T-helper 17 cell (primary cell): ENCODE measurements at regions not wholly inside any gene's neighbourhood (a gene's known extent, or its start where the extent isn't known, plus 50 kb on each side); places are given as distances from the start of the nearest gene placed in this dataset.
"Not testable (repeated sequence)": the region's sequence is repeated elsewhere in the genome, so short reads cannot be mapped to it uniquely, and the experiment has no call there.

Source experiments
- ATAC-seq: fragments of 150-1000 bp; cut with Tn5 transposase; 2 replicates; pipeline ENCODE4 v1.10.0; 2021; ENCODE audit warnings: mild to moderate bottlenecking, moderate library complexity
- DNase-seq, 3 donors: peaks; one replicate each; pipeline versions ENCODE4 v3.0.0 to v3.0.0-alpha.2; 2020 to 2021
- H3K9me3 ChIP-seq: one replicate; pipeline ENCODE4 v1.7.0; 2013; ENCODE audit warnings: low read length, mild to moderate bottlenecking; ENCODE audit not compliant: control insufficient read depth, poor library complexity, severe bottlenecking
- H3K27ac Mint-ChIP-seq: one replicate; pipeline ENCODE4 v1.8.0; 2022; ENCODE audit warnings: mild to moderate bottlenecking, moderate library complexity, mixed read lengths
- H3K27me3 Mint-ChIP-seq: one replicate; pipeline ENCODE4 v1.8.0; 2022; ENCODE audit warnings: mixed read lengths
- H3K36me3 Mint-ChIP-seq: one replicate; pipeline ENCODE4 v1.8.0; 2022; ENCODE audit warnings: low read depth, mixed read lengths
- H3K4me1 Mint-ChIP-seq: one replicate; pipeline ENCODE4 v1.8.0; 2022; ENCODE audit warnings: mild to moderate bottlenecking, mixed read lengths
- H3K4me3 Mint-ChIP-seq: one replicate; pipeline ENCODE4 v1.8.0; 2022; ENCODE audit warnings: mild to moderate bottlenecking, moderate library complexity, mixed read lengths

- H3K9me3 ChIP-seq: no peaks in the 10 kb centered on the region
- Mint-ChIP-seq H3K4me3 (no peak overlapping the region), H3K27ac (no peak overlapping the region), H3K4me1 (no peaks in the 10 kb centered on the region), H3K36me3 (no peaks in the 10 kb centered on the region), H3K27me3 (no peaks in the 10 kb centered on the region)
- DNase-seq (no peak), ATAC-seq (no peak)
Observed at GRCh38 chr18:64765908-64766307, 617.0 kb upstream of the LINC00305 start.

DNA sequence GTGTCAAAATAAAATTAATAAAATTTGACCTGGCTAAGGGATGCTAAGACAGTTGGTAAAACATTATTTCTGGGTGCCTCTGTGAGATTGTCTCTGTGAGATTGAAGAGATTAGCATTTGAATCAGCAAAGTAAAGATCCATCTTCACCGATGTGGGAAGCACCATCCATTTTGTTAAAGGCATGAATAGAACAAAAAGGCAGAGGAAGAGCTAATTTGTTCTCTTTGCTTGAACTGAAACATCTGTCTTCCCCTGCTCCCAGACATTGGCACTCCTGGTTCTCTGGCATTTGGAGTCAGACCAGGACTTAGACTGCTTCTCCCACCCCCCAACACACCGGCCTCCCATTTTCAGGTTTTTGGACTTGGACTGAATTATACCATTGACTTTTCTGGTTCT lies 603.8 kb upstream of the LINC00305 start:
- Mint-ChIP-seq H3K27me3 (no peaks in the 10 kb centered on the region), H3K4me3 (no peak overlapping the region), H3K27ac (no peak overlapping the region), H3K4me1 (no peaks in the 10 kb centered on the region), H3K36me3 (no peaks in the 10 kb centered on the region)
- no peaks in the 10 kb centered on the region for H3K9me3 ChIP-seq
- ATAC-seq (no peak), DNase-seq (no peak)

- no peak for ATAC-seq
- H3K36me3 Mint-ChIP-seq: no peaks in the 10 kb centered on the region
- no peaks in the 10 kb centered on the region for H3K9me3 ChIP-seq
- DNase-seq: no peak
- H3K27ac Mint-ChIP-seq: no peak overlapping the region
- no peak overlapping the region for H3K4me3 Mint-ChIP-seq
- H3K4me1 Mint-ChIP-seq: no peaks in the 10 kb centered on the region
- no peaks in the 10 kb centered on the region for H3K27me3 Mint-ChIP-seq
Observed at GRCh38 chr18:64749884-64750283, 601.0 kb upstream of the LINC00305 start.

GRCh38 chr18:64747803-64748202 lies 598.9 kb upstream of the LINC00305 start:
- H3K27me3 Mint-ChIP-seq: no peaks in the 10 kb centered on the region
- DNase-seq (no peak), ATAC-seq (no peak)
- no peaks in the 10 kb centered on the region for H3K9me3 ChIP-seq
- no peak overlapping the region for H3K27ac Mint-ChIP-seq
- H3K4me1 Mint-ChIP-seq: no peaks in the 10 kb centered on the region
- no peaks in the 10 kb centered on the region for H3K36me3 Mint-ChIP-seq
- no peak overlapping the region for H3K4me3 Mint-ChIP-seq

- no peaks in the 10 kb centered on the region for H3K9me3 ChIP-seq
- DNase-seq: no peak
- no peaks in the 10 kb centered on the region for H3K27me3 Mint-ChIP-seq
- no peak for ATAC-seq
- no peaks in the 10 kb centered on the region for H3K36me3 Mint-ChIP-seq
- H3K4me1 Mint-ChIP-seq: no peaks in the 10 kb centered on the region
- no peak overlapping the region for H3K4me3 Mint-ChIP-seq
- no peak overlapping the region for H3K27ac Mint-ChIP-seq
Observed at GRCh38 chr18:64742898-64743297, 594.0 kb upstream of the LINC00305 start.

DNA sequence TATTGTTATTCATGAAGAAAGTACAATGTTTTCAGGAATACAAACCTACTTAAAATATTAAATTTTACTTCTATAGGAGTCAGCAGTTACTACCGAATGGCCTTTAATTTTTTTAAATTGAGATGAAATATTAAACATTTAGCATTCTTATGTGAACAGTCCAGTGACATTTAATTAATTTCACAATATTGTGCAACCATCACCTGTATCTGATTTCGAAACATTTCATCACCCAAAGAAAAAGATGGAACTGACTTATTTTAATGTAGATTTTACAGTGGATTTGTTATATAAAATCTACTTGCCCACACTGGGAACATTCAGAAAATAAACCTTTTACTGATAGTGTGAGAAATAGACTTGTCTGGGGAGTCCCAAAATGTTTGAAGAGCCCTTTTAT lies 585.2 kb upstream of the LINC00305 start:
- no peaks in the 10 kb centered on the region for H3K9me3 ChIP-seq
- ATAC-seq: no peak
- Mint-ChIP-seq H3K4me3 (no peak overlapping the region), H3K36me3 (no peaks in the 10 kb centered on the region), H3K27ac (no peak overlapping the region), H3K27me3 (no peaks in the 10 kb centered on the region), H3K4me1 (no peaks in the 10 kb centered on the region)
- DNase-seq: no peak

DNA sequence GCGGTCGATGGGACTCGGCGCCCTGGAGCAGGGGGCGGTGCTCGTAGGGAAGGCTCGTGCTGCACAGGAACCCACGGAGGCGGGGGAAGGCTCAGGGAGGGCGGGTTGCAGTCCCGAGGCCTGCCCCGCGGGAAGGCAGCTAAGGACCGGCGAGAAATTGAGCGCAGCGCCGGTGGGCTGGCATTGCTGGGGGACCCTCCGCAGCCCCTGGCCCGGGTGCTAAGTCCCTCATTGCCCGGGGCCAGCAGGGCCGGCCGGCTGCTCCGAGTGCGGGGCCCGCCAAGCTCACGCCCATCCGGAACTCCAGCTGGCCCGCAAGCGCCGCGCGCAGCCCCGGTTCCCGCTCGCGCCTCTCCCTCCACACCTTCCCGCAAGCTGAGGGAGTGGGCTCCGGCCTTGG lies 576.8 kb upstream of the LINC00305 start:
- not testable (repeated sequence) for H3K27me3 Mint-ChIP-seq, H3K9me3 ChIP-seq, H3K36me3 Mint-ChIP-seq, H3K4me1 Mint-ChIP-seq, H3K27ac Mint-ChIP-seq, DNase-seq, ATAC-seq
- peak overlapping the region; percentile 21 for H3K4me3 Mint-ChIP-seq

- Mint-ChIP-seq H3K4me1 (no peaks in the 10 kb centered on the region), H3K27ac (no peak overlapping the region), H3K36me3 (no peaks in the 10 kb centered on the region), H3K27me3 (no peaks in the 10 kb centered on the region), H3K4me3 (no peak overlapping the region)
- no peak for DNase-seq
- no peak for ATAC-seq
- peaks cover 2% of the 10 kb centered on the region for H3K9me3 ChIP-seq
Observed at GRCh38 chr18:64720781-64721464, 572.0 kb upstream of the LINC00305 start.

DNA sequence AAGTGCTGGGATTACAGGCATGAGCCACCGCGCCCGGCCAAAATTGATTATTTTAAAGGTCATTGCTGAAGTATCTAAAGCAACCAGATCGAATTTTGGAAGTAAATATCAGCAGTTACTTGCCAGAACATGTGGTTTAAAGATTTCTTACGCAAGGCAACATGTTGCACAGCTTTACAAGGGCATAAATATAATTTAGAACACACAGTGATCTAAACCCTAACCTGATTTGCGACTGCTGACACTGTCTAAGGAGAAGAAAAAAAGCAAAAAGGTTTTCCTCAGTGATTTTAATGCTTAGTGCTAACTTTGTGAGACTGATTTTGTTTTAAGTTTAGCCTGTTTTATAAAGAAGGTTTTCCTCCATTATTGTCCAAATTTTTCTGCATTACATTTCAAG lies 569.9 kb upstream of the LINC00305 start:
- H3K27me3 Mint-ChIP-seq: no peaks in the 10 kb centered on the region
- no peak overlapping the region for H3K4me3 Mint-ChIP-seq
- ATAC-seq (no peak), DNase-seq (no peak)
- H3K27ac Mint-ChIP-seq: no peak overlapping the region
- H3K4me1 Mint-ChIP-seq: no peaks in the 10 kb centered on the region
- H3K9me3 ChIP-seq: peaks cover 2% of the 10 kb centered on the region
- H3K36me3 Mint-ChIP-seq: no peaks in the 10 kb centered on the region

GRCh38 chr18:64717026-64717425 lies 568.1 kb upstream of the LINC00305 start:
- no peaks in the 10 kb centered on the region for H3K36me3 Mint-ChIP-seq
- H3K27me3 Mint-ChIP-seq: no peaks in the 10 kb centered on the region
- ATAC-seq (no peak), DNase-seq (no peak)
- H3K4me1 Mint-ChIP-seq: no peaks in the 10 kb centered on the region
- no peak overlapping the region for H3K4me3 Mint-ChIP-seq
- H3K27ac Mint-ChIP-seq: no peak overlapping the region
- H3K9me3 ChIP-seq: peaks cover 2% of the 10 kb centered on the region

GRCh38 chr18:64714086-64714485 lies 565.2 kb upstream of the LINC00305 start:
- H3K9me3 ChIP-seq: no peaks in the 10 kb centered on the region
- H3K27ac Mint-ChIP-seq: no peak overlapping the region
- no peaks in the 10 kb centered on the region for H3K36me3 Mint-ChIP-seq
- no peaks in the 10 kb centered on the region for H3K4me1 Mint-ChIP-seq
- no peaks in the 10 kb centered on the region for H3K27me3 Mint-ChIP-seq
- ATAC-seq (no peak), DNase-seq (no peak)
- H3K4me3 Mint-ChIP-seq: no peak overlapping the region

DNA sequence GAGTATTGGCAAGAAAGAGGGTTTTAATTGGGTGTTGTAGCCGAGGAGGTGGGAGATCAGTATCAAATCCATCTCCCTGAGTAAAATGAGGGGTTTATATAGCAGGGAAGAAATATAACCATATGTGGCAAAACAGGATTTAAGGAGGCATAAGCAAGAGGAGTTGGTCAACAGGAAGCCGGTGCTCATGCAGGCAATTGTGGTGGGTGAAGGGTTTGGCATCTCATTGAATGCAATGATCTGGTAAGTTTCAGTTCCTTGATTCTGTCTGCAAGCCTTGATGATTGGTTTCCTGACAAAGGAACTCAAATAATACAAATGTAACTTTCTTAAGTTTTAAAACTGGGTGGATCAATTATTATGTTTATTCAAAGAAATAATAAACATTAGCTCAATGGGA lies 564.4 kb upstream of the LINC00305 start:
- Mint-ChIP-seq H3K27ac (no peak overlapping the region), H3K36me3 (no peaks in the 10 kb centered on the region), H3K4me3 (no peak overlapping the region), H3K4me1 (no peaks in the 10 kb centered on the region), H3K27me3 (no peaks in the 10 kb centered on the region)
- ATAC-seq (no peak), DNase-seq (no peak)
- no peaks in the 10 kb centered on the region for H3K9me3 ChIP-seq

- no peak for ATAC-seq
Observed at GRCh38 chr18:64712035-64712434, 563.1 kb upstream of the LINC00305 start.

DNA sequence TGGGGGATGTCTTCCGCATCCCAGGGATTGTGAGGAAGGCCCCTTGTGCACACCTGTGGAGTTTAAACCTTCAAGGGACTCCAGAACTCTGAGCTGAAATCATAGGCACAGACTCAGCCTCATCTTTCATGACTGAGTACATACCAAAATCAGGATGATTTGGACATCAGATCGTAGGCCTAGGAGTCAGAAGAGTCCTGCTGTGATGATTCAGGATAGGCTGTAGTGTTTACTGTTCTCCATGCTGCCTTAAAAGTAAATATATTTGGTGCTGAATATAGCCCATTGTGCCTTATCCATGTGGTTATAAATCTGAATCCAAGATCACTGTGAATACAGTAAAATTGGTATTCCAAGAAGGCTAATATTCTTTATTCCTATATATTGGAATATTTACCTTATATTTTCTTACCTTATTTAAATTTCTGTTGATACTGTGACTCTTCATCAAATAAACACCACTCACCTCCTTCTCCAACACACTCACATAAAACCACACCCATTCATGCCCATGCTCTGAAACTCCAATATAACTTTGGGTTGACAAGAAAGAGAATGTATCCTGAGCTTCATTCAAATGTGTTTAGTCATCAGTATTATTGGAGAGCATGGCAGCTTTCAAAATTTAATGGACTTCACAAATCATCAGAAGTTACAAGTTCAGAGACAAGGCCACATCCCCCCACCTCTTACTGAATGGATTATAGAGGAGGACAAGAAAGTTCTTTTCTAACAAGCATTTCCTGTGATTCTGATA lies 561.4 kb upstream of the LINC00305 start:
- DNase-seq (no peak), ATAC-seq (no peak)
- Mint-ChIP-seq H3K36me3 (no peaks in the 10 kb centered on the region), H3K27me3 (no peaks in the 10 kb centered on the region), H3K4me1 (no peaks in the 10 kb centered on the region), H3K27ac (no peak overlapping the region), H3K4me3 (no peak overlapping the region)
- no peaks in the 10 kb centered on the region for H3K9me3 ChIP-seq

More at GRCh38 chr18:64712035-64712434, 563.1 kb upstream of the LINC00305 start:
- Mint-ChIP-seq H3K36me3 (no peaks in the 10 kb centered on the region), H3K27me3 (no peaks in the 10 kb centered on the region), H3K27ac (no peak overlapping the region), H3K4me1 (no peaks in the 10 kb centered on the region), H3K4me3 (no peak overlapping the region)
- no peak for DNase-seq
- H3K9me3 ChIP-seq: no peaks in the 10 kb centered on the region
